ENCODE measurements at regions not wholly inside any gene's neighbourhood (a gene's known extent, or its start where the extent isn't known, plus 50 kb on each side); places are given as distances from the start of the nearest gene placed in this dataset.

- no peak overlapping the region for H3K4me3 ChIP-seq (ENCODE audit: insufficient read depth, low read length, poor library complexity, severe bottlenecking)
- TF ChIP-seq, protein P1, sequence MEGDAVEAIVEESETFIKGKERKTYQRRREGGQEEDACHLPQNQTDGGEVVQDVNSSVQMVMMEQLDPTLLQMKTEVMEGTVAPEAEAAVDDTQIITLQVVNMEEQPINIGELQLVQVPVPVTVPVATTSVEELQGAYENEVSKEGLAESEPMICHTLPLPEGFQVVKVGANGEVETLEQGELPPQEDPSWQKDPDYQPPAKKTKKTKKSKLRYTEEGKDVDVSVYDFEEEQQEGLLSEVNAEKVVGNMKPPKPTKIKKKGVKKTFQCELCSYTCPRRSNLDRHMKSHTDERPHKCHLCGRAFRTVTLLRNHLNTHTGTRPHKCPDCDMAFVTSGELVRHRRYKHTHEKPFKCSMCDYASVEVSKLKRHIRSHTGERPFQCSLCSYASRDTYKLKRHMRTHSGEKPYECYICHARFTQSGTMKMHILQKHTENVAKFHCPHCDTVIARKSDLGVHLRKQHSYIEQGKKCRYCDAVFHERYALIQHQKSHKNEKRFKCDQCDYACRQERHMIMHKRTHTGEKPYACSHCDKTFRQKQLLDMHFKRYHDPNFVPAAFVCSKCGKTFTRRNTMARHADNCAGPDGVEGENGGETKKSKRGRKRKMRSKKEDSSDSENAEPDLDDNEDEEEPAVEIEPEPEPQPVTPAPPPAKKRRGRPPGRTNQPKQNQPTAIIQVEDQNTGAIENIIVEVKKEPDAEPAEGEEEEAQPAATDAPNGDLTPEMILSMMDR (IDR thresholded peaks at IDR 0.05; ENCODE audit: insufficient read depth, low read length, poor library complexity, severe bottlenecking) = no peak
- no peak for TF ChIP-seq EZH2phosphoT487 (conservative IDR thresholded peaks at IDR 0.05; ENCODE audit: low read length)
- no peak overlapping the region for H3K9ac ChIP-seq (ENCODE audit: low read length)
Observed at GRCh38 chr20:50364542-50364941, 145.6 kb upstream of the PTPN1 start.

DNA sequence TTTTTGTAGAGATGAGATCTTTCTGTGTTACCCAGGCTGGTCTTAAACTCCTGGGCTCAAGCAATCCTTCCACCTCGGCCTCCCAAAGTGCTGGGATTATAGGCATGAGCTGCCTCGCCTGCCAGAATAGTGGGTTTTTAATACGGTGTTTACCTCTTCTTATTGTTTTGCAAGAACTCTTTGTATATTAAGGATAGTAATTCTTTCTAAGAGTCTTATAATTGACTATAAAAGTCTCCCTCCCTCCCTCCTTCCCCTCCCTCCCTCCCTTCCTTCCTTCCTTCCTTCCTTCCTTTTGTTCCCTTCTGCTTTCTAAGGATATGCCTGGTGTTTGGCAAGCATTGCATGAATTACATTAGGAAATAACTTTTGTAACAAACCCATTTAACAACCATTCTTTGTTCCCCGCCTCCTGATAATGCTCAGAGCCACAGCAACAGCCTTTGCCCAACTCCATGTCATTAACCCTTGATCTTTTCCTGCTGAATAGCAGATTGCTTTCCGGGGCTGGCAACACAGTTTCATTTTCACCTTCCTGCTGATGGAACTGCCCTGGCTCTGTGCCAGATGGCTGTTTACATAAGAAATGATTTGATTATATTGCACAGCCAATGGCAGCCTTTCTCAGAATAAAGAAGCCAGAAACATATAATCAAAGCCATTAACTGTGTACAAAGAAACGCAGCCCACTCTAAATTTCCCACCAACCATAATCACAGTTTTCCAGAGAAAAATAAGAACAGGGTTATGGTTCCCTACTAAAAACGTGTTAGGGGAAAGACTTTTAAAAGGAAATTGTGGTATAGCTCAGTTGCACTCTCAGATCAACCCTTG is 143.7 kb upstream of the PTPN1 start:
- TF ChIP-seq, protein P1 (IDR thresholded peaks at IDR 0.05; ENCODE audit: insufficient read depth, low read length, poor library complexity, severe bottlenecking) = no peak
- no peak for TF ChIP-seq EZH2phosphoT487 (conservative IDR thresholded peaks at IDR 0.05; ENCODE audit: low read length)
- no peaks in the 10 kb centered on the region for H3K9me2 ChIP-seq (replicated peaks; ENCODE audit: insufficient read depth, low read length)
- H3K9ac ChIP-seq (ENCODE audit: low read length) = no peak overlapping the region
- H2AFZ ChIP-seq (ENCODE audit: low read depth, low read length, severe bottlenecking) = no peak overlapping the region
- H3K9me3 ChIP-seq (ENCODE audit: insufficient read depth, low read length) = no peaks in the 10 kb centered on the region
- H3K4me2 ChIP-seq (ENCODE audit: low read depth, low read length, poor library complexity, severe bottlenecking) = no peak overlapping the region
- H3F3A ChIP-seq (ENCODE audit: insufficient read depth) = no peaks in the 10 kb centered on the region
- no peaks in the 10 kb centered on the region for H3K79me2 ChIP-seq (ENCODE audit: insufficient read depth, low read length)
- H3K36me3 ChIP-seq (ENCODE audit: low read length) = no peaks in the 10 kb centered on the region
- no peak overlapping the region for H3K27ac ChIP-seq (ENCODE audit: low read depth, low read length)
- H3K4me3 ChIP-seq (ENCODE audit: insufficient read depth, low read length, poor library complexity, severe bottlenecking) = no peak overlapping the region
- no peaks in the 10 kb centered on the region for H3K27me3 ChIP-seq (ENCODE audit: low read length)
- H4K20me1 ChIP-seq (ENCODE audit: low read depth, low read length) = no peaks in the 10 kb centered on the region

More at GRCh38 chr20:50364542-50364941, 145.6 kb upstream of the PTPN1 start:
- H4K20me1 ChIP-seq (ENCODE audit: low read depth, low read length) = no peaks in the 10 kb centered on the region
- H2AFZ ChIP-seq (ENCODE audit: low read depth, low read length, severe bottlenecking) = no peak overlapping the region
- H3F3A ChIP-seq (ENCODE audit: insufficient read depth) = no peaks in the 10 kb centered on the region
- no peak overlapping the region for H3K4me2 ChIP-seq (ENCODE audit: low read depth, low read length, poor library complexity, severe bottlenecking)
- no peaks in the 10 kb centered on the region for H3K79me2 ChIP-seq (ENCODE audit: insufficient read depth, low read length)
- H3K9me2 ChIP-seq (replicated peaks; ENCODE audit: insufficient read depth, low read length) = no peaks in the 10 kb centered on the region
- no peak overlapping the region for H3K27ac ChIP-seq (ENCODE audit: low read depth, low read length)
- no peaks in the 10 kb centered on the region for H3K36me3 ChIP-seq (ENCODE audit: low read length)
- no peaks in the 10 kb centered on the region for H3K27me3 ChIP-seq (ENCODE audit: low read length)
- H3K9me3 ChIP-seq (ENCODE audit: insufficient read depth, low read length) = no peaks in the 10 kb centered on the region

GRCh38 chr20:50367104-50367674 is 143.0 kb upstream of the PTPN1 start:
- H3F3A ChIP-seq (ENCODE audit: insufficient read depth) = no peaks in the 10 kb centered on the region
- H4K20me1 ChIP-seq (ENCODE audit: low read depth, low read length) = no peaks in the 10 kb centered on the region
- no peaks in the 10 kb centered on the region for H3K9me3 ChIP-seq (ENCODE audit: insufficient read depth, low read length)
- H3K9ac ChIP-seq (ENCODE audit: low read length) = no peak overlapping the region
- H3K36me3 ChIP-seq (ENCODE audit: low read length) = no peaks in the 10 kb centered on the region
- no peak overlapping the region for H3K27ac ChIP-seq (ENCODE audit: low read depth, low read length)
- H2AFZ ChIP-seq (ENCODE audit: low read depth, low read length, severe bottlenecking) = no peak overlapping the region
- no peak overlapping the region for H3K4me3 ChIP-seq (ENCODE audit: insufficient read depth, low read length, poor library complexity, severe bottlenecking)
- no peak for TF ChIP-seq EZH2phosphoT487 (conservative IDR thresholded peaks at IDR 0.05; ENCODE audit: low read length)
- TF ChIP-seq, protein P1 (IDR thresholded peaks at IDR 0.05; ENCODE audit: insufficient read depth, low read length, poor library complexity, severe bottlenecking) = no peak
- no peaks in the 10 kb centered on the region for H3K9me2 ChIP-seq (replicated peaks; ENCODE audit: insufficient read depth, low read length)
- H3K4me2 ChIP-seq (ENCODE audit: low read depth, low read length, poor library complexity, severe bottlenecking) = no peak overlapping the region
- no peaks in the 10 kb centered on the region for H3K27me3 ChIP-seq (ENCODE audit: low read length)
- no peaks in the 10 kb centered on the region for H3K79me2 ChIP-seq (ENCODE audit: insufficient read depth, low read length)

All from SU-DHL-6 (cell line).